ENCODE measurements at regions not wholly inside any gene's neighbourhood (a gene's known extent, or its start where the extent isn't known, plus 50 kb on each side); places are given as distances from the start of the nearest gene placed in this dataset.

DNA sequence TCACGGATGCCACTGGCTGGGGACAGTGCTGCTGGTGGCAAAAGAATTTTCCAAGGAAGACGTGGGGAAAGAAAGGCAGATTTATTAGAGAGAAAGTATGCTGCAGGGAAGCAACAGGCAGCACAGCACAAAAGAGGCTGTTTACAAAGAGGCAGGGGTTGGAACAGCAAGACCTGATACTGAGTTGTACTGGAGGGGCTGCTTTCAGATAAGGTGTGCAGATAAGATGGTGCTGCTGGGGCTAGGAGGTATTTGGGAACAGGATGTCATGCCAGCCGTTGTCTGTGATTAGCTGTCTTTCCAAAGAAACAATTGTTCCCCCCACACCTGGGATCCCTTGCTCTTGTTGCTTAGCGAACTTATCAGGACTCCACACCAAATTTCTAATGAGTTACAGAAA, 2023.3 kb upstream of the PCDH20 start:
- intact Hi-C loops (cut with DNase I, micrococcal nuclease), result no loop called here
- Histone ChIP-seq H3K36me3 (ENCODE audit: insufficient read depth, low read length) (no peaks in the 10 kb centered on the region), H3K27ac (ENCODE audit: low read depth in 1 of 2, low read length in 2 of 2) (no peak overlapping the region), H3K27me3 (ENCODE audit: control insufficient read depth in 1 of 2, insufficient read depth in 2 of 2, low read length in 2 of 2) (no peaks in the 10 kb centered on the region), H3K4me3 (ENCODE audit: low read length) (no peak overlapping the region), H3K4me1 (ENCODE audit: insufficient read depth, low read length) (no peaks in the 10 kb centered on the region), H3K9me3 (ENCODE audit: control insufficient read depth in 1 of 2, insufficient read depth in 1 of 2, low read length in 2 of 2) (no peaks in the 10 kb centered on the region)
- Mint-ChIP-seq H3K4me1 (ENCODE audit: low read depth) (no peaks in the 10 kb centered on the region), H3K36me3 (ENCODE audit: low read depth) (no peaks in the 10 kb centered on the region), H3K9me3 (peaks cover 3% of the 10 kb centered on the region), H3K4me3 (no peak overlapping the region), H3K27me3 (no peaks in the 10 kb centered on the region), H3K27ac (no peak overlapping the region)
- CTCF ChIA-PET, result no interaction called here
- TF ChIP-seq CTCF (IDR thresholded peaks at IDR 0.05), result no peak
- DNase-seq, result no peak
- ATAC-seq (ENCODE audit: poor library complexity), result no peak
- POLR2A ChIA-PET, result no interaction called here

GRCh38 chr13:63436325-63436668, 2020.6 kb upstream of the PCDH20 start:
- no peaks in the 10 kb centered on the region for H3K4me1 ChIP-seq (ENCODE audit: insufficient read depth, low read length)
- intact Hi-C loops (cut with DNase I, micrococcal nuclease), result no loop called here

DNA sequence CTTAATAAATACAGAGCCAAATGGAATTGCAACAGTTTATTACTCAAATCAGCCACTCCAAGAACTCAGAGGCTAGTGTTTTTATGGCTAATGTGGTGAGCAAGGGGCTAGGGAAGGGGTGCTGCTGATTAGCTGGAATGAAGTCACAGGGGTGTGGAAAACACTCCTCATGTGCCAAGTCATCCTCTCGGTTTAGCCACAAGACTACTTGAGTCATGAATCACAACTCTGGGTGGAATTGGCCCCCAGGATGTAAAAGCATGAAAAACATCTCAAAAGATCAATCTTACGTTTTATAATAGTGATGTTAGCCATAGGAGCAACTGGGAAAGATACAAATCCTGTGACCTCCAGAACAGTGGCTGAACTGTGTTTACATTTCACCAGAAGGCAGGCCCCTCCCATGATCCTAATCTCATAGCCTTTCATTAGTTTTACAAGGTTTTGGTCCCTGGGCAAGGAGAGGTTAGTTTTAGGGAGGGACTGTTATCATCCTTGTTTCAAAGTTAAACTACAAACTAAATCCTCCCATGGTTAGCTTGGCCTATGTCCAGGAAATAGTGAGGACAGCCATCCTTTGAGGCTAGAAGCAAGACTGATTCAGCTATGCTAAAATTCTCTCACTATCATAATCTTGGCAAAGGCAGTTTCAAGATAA, 2020.1 kb upstream of the PCDH20 start:
- no peaks in the 10 kb centered on the region for H3K27me3 ChIP-seq (ENCODE audit: control insufficient read depth in 1 of 2, insufficient read depth in 2 of 2, low read length in 2 of 2)
- Mint-ChIP-seq H3K27me3 (no peaks in the 10 kb centered on the region), H3K27ac (no peak overlapping the region), H3K4me1 (ENCODE audit: low read depth) (no peaks in the 10 kb centered on the region), H3K4me3 (no peak overlapping the region), H3K9me3 (peaks cover 3% of the 10 kb centered on the region), H3K36me3 (ENCODE audit: low read depth) (no peaks in the 10 kb centered on the region)
- H3K4me3 ChIP-seq (ENCODE audit: low read length), result no peak overlapping the region
- H3K9me3 ChIP-seq (ENCODE audit: control insufficient read depth in 1 of 2, insufficient read depth in 1 of 2, low read length in 2 of 2), result no peaks in the 10 kb centered on the region
- H3K36me3 ChIP-seq (ENCODE audit: insufficient read depth, low read length), result no peaks in the 10 kb centered on the region
- no peak overlapping the region for H3K27ac ChIP-seq (ENCODE audit: low read depth in 1 of 2, low read length in 2 of 2)
- POLR2A ChIA-PET, result no interaction called here
- intact Hi-C loops (cut with DNase I, micrococcal nuclease), result no loop called here
- CTCF ChIA-PET, result no interaction called here
- DNase-seq, result no peak
- H3K4me1 ChIP-seq (ENCODE audit: insufficient read depth, low read length), result no peaks in the 10 kb centered on the region
- TF ChIP-seq CTCF (IDR thresholded peaks at IDR 0.05), result no peak
- no peak for ATAC-seq (ENCODE audit: poor library complexity)

More at GRCh38 chr13:63436325-63436668, 2020.6 kb upstream of the PCDH20 start:
- ChIA-PET POLR2A (no interaction called here), CTCF (no interaction called here)
- Histone ChIP-seq H3K27me3 (ENCODE audit: control insufficient read depth in 1 of 2, insufficient read depth in 2 of 2, low read length in 2 of 2) (no peaks in the 10 kb centered on the region), H3K36me3 (ENCODE audit: insufficient read depth, low read length) (no peaks in the 10 kb centered on the region), H3K4me3 (ENCODE audit: low read length) (no peak overlapping the region), H3K9me3 (ENCODE audit: control insufficient read depth in 1 of 2, insufficient read depth in 1 of 2, low read length in 2 of 2) (no peaks in the 10 kb centered on the region), H3K27ac (ENCODE audit: low read depth in 1 of 2, low read length in 2 of 2) (no peak overlapping the region)
- peaks cover 3% of the 10 kb centered on the region for H3K9me3 Mint-ChIP-seq
- no peak overlapping the region for H3K27ac Mint-ChIP-seq
- no peak overlapping the region for H3K4me3 Mint-ChIP-seq
- no peak for ATAC-seq (ENCODE audit: poor library complexity)
- no peaks in the 10 kb centered on the region for H3K27me3 Mint-ChIP-seq
- DNase-seq, result no peak
- no peak for TF ChIP-seq CTCF (IDR thresholded peaks at IDR 0.05)
- no peaks in the 10 kb centered on the region for H3K36me3 Mint-ChIP-seq (ENCODE audit: low read depth)
- H3K4me1 Mint-ChIP-seq (ENCODE audit: low read depth), result no peaks in the 10 kb centered on the region
